H1 (cell line): ENCODE measurements at regions not wholly inside any gene's neighbourhood (a gene's known extent, or its start where the extent isn't known, plus 50 kb on each side); places are given as distances from the start of the nearest gene placed in this dataset.

Experiments used
- CTCF ChIA-PET: fragments of 300-600 bp; sonication (Branson Sonifier 250); formaldehyde crosslinking; loops from one replicate; lab custom pipeline; 2021; ENCODE audit not compliant: partially characterized antibody; lab: Charles Lee
- POLR2A ChIA-PET: fragments of 300-600 bp; sonication (Branson Sonifier 250); formaldehyde crosslinking; loops from one replicate; lab custom pipeline; 2021; ENCODE audit warnings: inconsistent platforms; ENCODE audit not compliant: partially characterized antibody; lab: Charles Lee
- DNase-seq, 2 experiments: peaks; one replicate each; pipeline versions ENCODE4 v3.0.0 to v3.0.0-alpha.2; 2010 to 2022; ENCODE audit warnings: low spot score in 2 of 2, low read depth in 1 of 2, mixed read lengths in 1 of 2
- FAIRE-seq: peaks from 2 replicates; lab custom pipeline; 2011; peaks lifted over from hg19 to GRCh38; lab: Jason Lieb, UNC
- H2AFZ ChIP-seq: 2 replicates; pipeline ENCODE4 v1.8.1; 2012; ENCODE audit warnings: low read length, inconsistent platforms
- H2AK5ac ChIP-seq: 2 replicates; pipeline ENCODE4 v1.6.1; 2013; ENCODE audit warnings: low read depth, low read length
- H2BK120ac ChIP-seq: replicated peaks from 2 replicates; pipeline ENCODE3; 2013; ENCODE audit warnings: low read depth, low read length, inconsistent platforms
- H2BK12ac ChIP-seq: 2 replicates; pipeline ENCODE4 v1.6.1; 2013; ENCODE audit warnings: low read depth, low read length
- H2BK15ac ChIP-seq: 2 replicates; pipeline ENCODE4 v1.6.1; 2013; ENCODE audit warnings: low read length
- H2BK20ac ChIP-seq: 2 replicates; pipeline ENCODE4 v1.6.1; 2013; ENCODE audit warnings: low read length
- H2BK5ac ChIP-seq: 2 replicates; pipeline ENCODE4 v1.6.1; 2013; ENCODE audit warnings: low read depth, low read length
- H3K14ac ChIP-seq: 2 replicates; pipeline ENCODE4 v1.6.1; 2013; ENCODE audit warnings: inconsistent platforms; ENCODE audit not compliant: insufficient read length
- H3K18ac ChIP-seq: 2 replicates; pipeline ENCODE4 v1.6.1; 2013; ENCODE audit warnings: low read length; ENCODE audit errors: extremely low read depth
- H3K23ac ChIP-seq: 2 replicates; pipeline ENCODE4 v1.6.1; 2013; ENCODE audit warnings: inconsistent platforms; ENCODE audit not compliant: insufficient read length
- H3K23me2 ChIP-seq: 2 replicates; pipeline ENCODE4 v1.6.1; 2013; ENCODE audit warnings: low read depth, low read length
- H3K27ac ChIP-seq: 2 replicates; pipeline ENCODE4 v1.6.1; 2011; ENCODE audit warnings: low read depth, low read length, inconsistent platforms
- H3K27me3 ChIP-seq, 4 experiments: replicated peaks in 1 of 4; 1 replicate in 1 of 4; 2 replicates in 3 of 4; pipeline versions ENCODE4 v1.6.1 to v1.8.1; 2011 to 2013; ENCODE audit warnings: low read length in 3 of 4, mild to moderate bottlenecking in 3 of 4, inconsistent platforms in 2 of 4, mixed read lengths in 2 of 4, moderate library complexity in 1 of 4; ENCODE audit not compliant: control insufficient read depth in 3 of 4, insufficient read depth in 3 of 4; ENCODE audit errors: extremely low read depth in 1 of 4
- H3K36me3 ChIP-seq, 4 experiments: 2 replicates each; pipeline versions ENCODE4 v1.6.1 to v1.8.1; 2011 to 2013; ENCODE audit warnings: mild to moderate bottlenecking in 4 of 4, low read length in 3 of 4, moderate library complexity in 2 of 4, control low read depth in 1 of 4, inconsistent platforms in 1 of 4; ENCODE audit not compliant: insufficient read depth in 4 of 4, control insufficient read depth in 2 of 4
- H3K4ac ChIP-seq: replicated peaks from 2 replicates; pipeline ENCODE3; 2013; ENCODE audit warnings: low read length, low read depth, mixed read lengths, inconsistent platforms; ENCODE audit not compliant: insufficient read length
- H3K4me1 ChIP-seq, 4 experiments: replicated peaks in 1 of 4; 1 replicate in 1 of 4; 2 replicates in 3 of 4; pipeline versions ENCODE4 v1.6.1 to v1.8.1; 2011 to 2013; ENCODE audit warnings: low read length in 3 of 4, inconsistent platforms in 2 of 4, mixed read lengths in 1 of 4; ENCODE audit not compliant: insufficient read depth in 4 of 4, control insufficient read depth in 3 of 4
- H3K4me2 ChIP-seq, 2 experiments: 2 replicates each; pipeline versions ENCODE4 v1.6.1 to v1.8.1; 2011 to 2013; ENCODE audit warnings: low read depth in 2 of 2, low read length in 2 of 2, control low read depth in 1 of 2, inconsistent platforms in 1 of 2, mild to moderate bottlenecking in 1 of 2; ENCODE audit not compliant: insufficient read depth in 1 of 2
- H3K4me3 ChIP-seq, 4 experiments: fragments of 200-600, 300-600 bp in 1 of 4; sonication (generic), shearing (Covaris generic), sonication (Bioruptor Twin) in 1 of 4; 2 replicates each; pipeline versions ENCODE4 v1.5.1 to v1.8.1; 2011 to 2016; ENCODE audit warnings: low read length in 4 of 4, low read depth in 3 of 4, control low read depth in 2 of 4, inconsistent platforms in 2 of 4, mild to moderate bottlenecking in 2 of 4, mixed read lengths in 1 of 4, moderate library complexity in 1 of 4; ENCODE audit not compliant: insufficient read depth in 2 of 4; ENCODE audit errors: extremely low read depth in 1 of 4
- H3K56ac ChIP-seq: replicated peaks from 2 replicates; pipeline ENCODE3; 2013; ENCODE audit warnings: low read depth, mild to moderate bottlenecking, mixed read lengths, low read length, inconsistent platforms; ENCODE audit not compliant: insufficient read length
- H3K79me1 ChIP-seq: 2 replicates; pipeline ENCODE4 v1.6.1; 2013; ENCODE audit warnings: low read depth, low read length, control low read depth
- H3K79me2 ChIP-seq, 2 experiments: 2 replicates each; pipeline versions ENCODE4 v1.6.1 to v1.8.1; 2012 to 2013; ENCODE audit warnings: low read length in 2 of 2, mild to moderate bottlenecking in 2 of 2, inconsistent platforms in 1 of 2; ENCODE audit not compliant: insufficient read depth in 2 of 2, control insufficient read depth in 1 of 2
- H3K9ac ChIP-seq, 4 experiments: replicated peaks in 1 of 4; 1 replicate in 1 of 4; 2 replicates in 3 of 4; pipeline versions ENCODE4 v1.6.1 to v1.8.1; 2011 to 2013; ENCODE audit warnings: low read depth in 3 of 4, low read length in 3 of 4, control low read depth in 2 of 4, mild to moderate bottlenecking in 2 of 4, moderate library complexity in 2 of 4, inconsistent platforms in 1 of 4; ENCODE audit errors: extremely low read depth in 1 of 4
- H3K9me3 ChIP-seq, 2 experiments: 2 replicates each; pipeline versions ENCODE4 v1.6.1 to v1.8.1; 2012 to 2013; ENCODE audit warnings: mild to moderate bottlenecking in 2 of 2, moderate library complexity in 2 of 2, control low read depth in 1 of 2, inconsistent platforms in 1 of 2, low read depth in 1 of 2, low read length in 1 of 2, mixed read lengths in 1 of 2; ENCODE audit not compliant: insufficient read depth in 2 of 2
- H4K20me1 ChIP-seq, 2 experiments: replicated peaks in 1 of 2; 2 replicates each; pipeline versions ENCODE3 to v1.8.1; 2011 to 2013; ENCODE audit warnings: inconsistent platforms in 2 of 2, low read length in 2 of 2, mild to moderate bottlenecking in 1 of 2; ENCODE audit not compliant: insufficient read depth in 2 of 2, control insufficient read depth in 1 of 2
- H4K5ac ChIP-seq: 2 replicates; pipeline ENCODE4 v1.6.1; 2013; ENCODE audit warnings: low read length, low read depth, mixed read lengths, inconsistent platforms; ENCODE audit not compliant: insufficient read length
- H4K8ac ChIP-seq: 2 replicates; pipeline ENCODE4 v1.8.0; 2013; ENCODE audit warnings: mild to moderate bottlenecking, moderate library complexity, low read length, inconsistent platforms; ENCODE audit not compliant: insufficient read depth; ENCODE audit errors: extremely low read depth
- H4K91ac ChIP-seq: replicated peaks from 2 replicates; pipeline ENCODE3; 2013; ENCODE audit warnings: low read length, mixed read lengths, inconsistent platforms; ENCODE audit not compliant: insufficient read length
- KDM4A ChIP-seq: IDR thresholded peaks from one replicate; pipeline ENCODE4 v1.7.1; 2012; ENCODE audit warnings: low read depth, mild to moderate bottlenecking, moderate library complexity, low read length, inconsistent platforms; ENCODE audit not compliant: severe bottlenecking
- KDM5A ChIP-seq: fragments of 200-600 bp; IDR thresholded peaks from 2 replicates; pipeline ENCODE4 v1.7.1; 2012; ENCODE audit warnings: mild to moderate bottlenecking, low read length, inconsistent platforms, mixed read lengths
- SIRT6 ChIP-seq: IDR thresholded peaks from one replicate; pipeline ENCODE4 v1.7.1; 2012; ENCODE audit warnings: low read length, inconsistent platforms
- SP2 ChIP-seq: IDR thresholded peaks from 2 replicates; pipeline ENCODE4 v1.6.1; 2012; ENCODE audit warnings: mild to moderate bottlenecking, low read length, inconsistent platforms
- SUZ12 ChIP-seq: fragments of 200-600 bp; sonication (generic); IDR thresholded peaks from 2 replicates; pipeline ENCODE4 v1.6.1; 2012; ENCODE audit warnings: mild to moderate bottlenecking, inconsistent platforms, low read length, moderate library complexity, mixed read lengths
- TCF12 ChIP-seq: IDR thresholded peaks from 2 replicates; pipeline ENCODE4 v1.6.1; 2011; ENCODE audit warnings: low read depth, mild to moderate bottlenecking, low read length
- WGBS, 2 experiments: shearing (Covaris generic) in 1 of 2; methylation state at CpG; one replicate each; pipeline versions ENCODE4 v1.1.6 to v1.1.7; 2013 to 2015; ENCODE audit warnings: low lambda C conversion rate in 2 of 2, mixed read lengths in 2 of 2, inconsistent platforms in 1 of 2, low coverage in 1 of 2, missing lambda C conversion rate in 1 of 2; ENCODE audit not compliant: insufficient replicate concordance in 2 of 2, insufficient coverage in 1 of 2, insufficient read length in 1 of 2; ENCODE audit errors: extremely low coverage in 1 of 2, missing lambda C conversion rate in 1 of 2; 5-methylcytosine and 5-hydroxymethylcytosine counted together
- TF ChIP-seq, protein P1 (sequence below): IDR thresholded peaks from 2 replicates; pipeline ENCODE4 v1.6.1; 2011; ENCODE audit warnings: low read depth, mild to moderate bottlenecking, low read length; ENCODE audit not compliant: insufficient read depth
- TF ChIP-seq, protein P2 (sequence below): IDR thresholded peaks from 2 replicates; pipeline ENCODE4 v1.6.1; 2011; ENCODE audit warnings: low read length, improper control_type of control experiment

- Histone ChIP-seq H3K27me3 (no peaks in the 10 kb centered on the region), H3K4ac (no peak overlapping the region), H3K9ac (no peak overlapping the region), H3K23ac (no peak overlapping the region), H2BK120ac (no peak overlapping the region), H2BK5ac (no peak overlapping the region), H3K27ac (no peak overlapping the region), H4K8ac (no peak overlapping the region), H2AK5ac (no peak overlapping the region), H3K4me2 (no peak overlapping the region), H3K79me1 (no peaks in the 10 kb centered on the region), H4K5ac (no peak overlapping the region), H3K4me1 (peaks cover 0 to 3% (median under 1%) of the 10 kb centered on the region in 4 experiments; a peak in 1 of 7 replicates), H3K36me3 (no peaks in the 10 kb centered on the region), H3K56ac (no peak overlapping the region), H2BK15ac (no peak overlapping the region), H2BK12ac (no peak overlapping the region), H3K23me2 (no peaks in the 10 kb centered on the region), H3K4me3 (no peak overlapping the region), H2AFZ (no peak overlapping the region), H3K18ac (no peak overlapping the region), H3K9me3 (no peaks in the 10 kb centered on the region), H2BK20ac (no peak overlapping the region), H4K91ac (no peak overlapping the region), H3K14ac (no peak overlapping the region)
- ChIA-PET CTCF (interaction anchor here (0.6 kb wide), 1 partner anchor 865 kb away, joined by 3 read pairs; no protein-coding TSS in a partner anchor), POLR2A (no interaction called here)
- 94% methylated on average over 1 of the region's 1 CpG; no CpG with 5 or more reads in 1 of the 2 experiments for WGBS, 2 experiments
- FAIRE-seq: no peak
- TF ChIP-seq TCF12 (no peak), KDM4A (no peak), SIRT6 (no peak), KDM5A (no peak), SUZ12 (no peak), SP2 (no peak)
- TF ChIP-seq, protein P1, sequence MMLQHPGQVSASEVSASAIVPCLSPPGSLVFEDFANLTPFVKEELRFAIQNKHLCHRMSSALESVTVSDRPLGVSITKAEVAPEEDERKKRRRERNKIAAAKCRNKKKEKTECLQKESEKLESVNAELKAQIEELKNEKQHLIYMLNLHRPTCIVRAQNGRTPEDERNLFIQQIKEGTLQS: no peak
- TF ChIP-seq, protein P2, sequence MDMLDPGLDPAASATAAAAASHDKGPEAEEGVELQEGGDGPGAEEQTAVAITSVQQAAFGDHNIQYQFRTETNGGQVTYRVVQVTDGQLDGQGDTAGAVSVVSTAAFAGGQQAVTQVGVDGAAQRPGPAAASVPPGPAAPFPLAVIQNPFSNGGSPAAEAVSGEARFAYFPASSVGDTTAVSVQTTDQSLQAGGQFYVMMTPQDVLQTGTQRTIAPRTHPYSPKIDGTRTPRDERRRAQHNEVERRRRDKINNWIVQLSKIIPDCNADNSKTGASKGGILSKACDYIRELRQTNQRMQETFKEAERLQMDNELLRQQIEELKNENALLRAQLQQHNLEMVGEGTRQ: no peak
- TF ChIP-seq, all 59 proteins: peak for 0
- no peak for DNase-seq
- Histone ChIP-seq H3K79me2 (no peaks in the 10 kb centered on the region), H4K20me1 (no peaks in the 10 kb centered on the region)
These were observed 216.3 kb downstream of the SLITRK6 start for GRCh38 chr13:85582890-85583289.
